ENCODE measurements at regions not wholly inside any gene's neighbourhood (a gene's known extent, or its start where the extent isn't known, plus 50 kb on each side); places are given as distances from the start of the nearest gene placed in this dataset.

- no peak for TF ChIP-seq ZBTB49 (tag by site-specific recombination; IDR thresholded peaks at IDR 0.05; ENCODE audit: low read depth)
- TF ChIP-seq ZBTB17 (tag by site-specific recombination; IDR thresholded peaks at IDR 0.05): no peak
- no peak for TF ChIP-seq WT1 (tag by site-specific recombination; IDR thresholded peaks at IDR 0.05)
- TF ChIP-seq ZNF248 (tag by site-specific recombination; IDR thresholded peaks at IDR 0.05): no peak
- TF ChIP-seq ZFP69B (tag by site-specific recombination; IDR thresholded peaks at IDR 0.05): no peak
Observed at GRCh38 chr18:11425211-11425610, 184.2 kb upstream of the SLC35G4 start (continued).

GRCh38 chr18:11419338-11419737, 190.1 kb upstream of the SLC35G4 start:
- H3K9me3 ChIP-seq (ENCODE audit: control insufficient read depth, insufficient read depth, low read depth, low read length): no peaks in the 10 kb centered on the region
- TF ChIP-seq IKZF3 (tag by site-specific recombination; IDR thresholded peaks at IDR 0.05): no peak
- TF ChIP-seq ZNF133 (tag by site-specific recombination; IDR thresholded peaks at IDR 0.05): no peak
- no peak for TF ChIP-seq HOXC10 (CRISPR knock-in tag; IDR thresholded peaks at IDR 0.05)
- no peak for TF ChIP-seq ZNF112 (tag by site-specific recombination; IDR thresholded peaks at IDR 0.05)
- no peak for TF ChIP-seq KLF16 (tag by site-specific recombination; IDR thresholded peaks at IDR 0.05)
- no peak for TF ChIP-seq BCL6B (tag by site-specific recombination; IDR thresholded peaks at IDR 0.05)
- TF ChIP-seq ZNF221 (tag by site-specific recombination; IDR thresholded peaks at IDR 0.05; ENCODE audit: borderline replicate concordance): no peak
- no peak for TF ChIP-seq ZNF366 (tag by site-specific recombination; conservative IDR thresholded peaks at IDR 0.05)
- TF ChIP-seq ZNF555 (tag by site-specific recombination; conservative IDR thresholded peaks at IDR 0.05): no peak
- no peak for TF ChIP-seq GLI4 (tag by site-specific recombination; IDR thresholded peaks at IDR 0.05)
- no peak for TF ChIP-seq PRDM6 (tag by site-specific recombination; IDR thresholded peaks at IDR 0.05)
- TF ChIP-seq YY2 (tag by site-specific recombination; IDR thresholded peaks at IDR 0.05): no peak
- no peak for TF ChIP-seq ZBTB26 (tag by site-specific recombination; optimal IDR thresholded peaks at IDR 0.05)
- no peak for TF ChIP-seq ZNF623 (tag by site-specific recombination; IDR thresholded peaks at IDR 0.05)
- TF ChIP-seq ZNF580 (tag by site-specific recombination; IDR thresholded peaks at IDR 0.05): no peak
- no peaks in the 10 kb centered on the region for H3K36me3 ChIP-seq (ENCODE audit: control insufficient read depth in 2 of 2, insufficient read depth in 1 of 2, low read length in 2 of 2)
- no peak overlapping the region for H3K27ac ChIP-seq (ENCODE audit: extremely low read depth, low read depth, low read length)
- ChIA-PET CTCF (no interaction called here), POLR2A (no interaction called here)
- H3K4me3 ChIP-seq (ENCODE audit: low read depth, low read length): no peak overlapping the region
- H3K4me1 ChIP-seq (ENCODE audit: control insufficient read depth, insufficient read depth, low read length): no peaks in the 10 kb centered on the region
